Thymus (tissue), 11 donors: ENCODE measurements at regions not wholly inside any gene's neighbourhood (a gene's known extent, or its start where the extent isn't known, plus 50 kb on each side); places are given as distances from the start of the nearest gene placed in this dataset.

ENCODE experiments used
- DNase-seq, 9 donors: peaks; one replicate each; pipeline ENCODE4 v3.0.0-alpha.2; 2013; ENCODE audit warnings: low spot score in 9 of 9, low read depth in 6 of 9, missing footprints in 1 of 9
- H3K27ac ChIP-seq, 2 donors: one replicate each; pipeline ENCODE4 v1.5.1; 2013; ENCODE audit warnings: control low read depth in 1 of 2, low read depth in 1 of 2, low read length in 1 of 2, mild to moderate bottlenecking in 1 of 2, moderate library complexity in 1 of 2
- H3K27me3 ChIP-seq, 2 donors: one replicate each; pipeline ENCODE4 v1.5.1; 2013; ENCODE audit warnings: low read length in 1 of 2; ENCODE audit not compliant: control insufficient read depth in 2 of 2, insufficient read depth in 1 of 2
- H3K36me3 ChIP-seq, 2 donors: one replicate each; pipeline ENCODE4 v1.5.1; 2013; ENCODE audit warnings: low read length in 1 of 2, mild to moderate bottlenecking in 1 of 2, moderate library complexity in 1 of 2; ENCODE audit not compliant: control insufficient read depth in 2 of 2, insufficient read depth in 2 of 2
- H3K4me1 ChIP-seq, 2 donors: one replicate each; pipeline ENCODE4 v1.5.1; 2013; ENCODE audit warnings: low read length in 2 of 2; ENCODE audit not compliant: control insufficient read depth in 2 of 2, insufficient read depth in 2 of 2
- H3K4me3 ChIP-seq, 2 donors: one replicate each; pipeline ENCODE4 v1.5.1; 2013; ENCODE audit warnings: low read length in 2 of 2, control low read depth in 1 of 2, mild to moderate bottlenecking in 1 of 2
- H3K9me3 ChIP-seq, 2 donors: one replicate each; pipeline ENCODE4 v1.5.1; 2013; ENCODE audit warnings: low read length in 1 of 2, mild to moderate bottlenecking in 1 of 2; ENCODE audit not compliant: control insufficient read depth in 2 of 2, insufficient read depth in 1 of 2
- WGBS: extraction: QIAGEN DNeasy Blood & Tissue Kit; methylation state at CpG from one replicate; pipeline ENCODE4 v1.1.7; 2013; 5-methylcytosine and 5-hydroxymethylcytosine counted together
- donor health status: healthy.

GRCh38 chr12:97616946-97617345, 154.3 kb downstream of the RMST start:
- no peaks in the 10 kb centered on the region for H3K27me3 ChIP-seq
- 98% methylated on average over 4 of the region's 4 CpGs for WGBS
- no peaks in the 10 kb centered on the region for H3K9me3 ChIP-seq
- H3K27ac ChIP-seq = no peak overlapping the region
- no peak overlapping the region for H3K4me3 ChIP-seq
- no peak for DNase-seq
- H3K4me1 ChIP-seq = no peaks in the 10 kb centered on the region
- H3K36me3 ChIP-seq = no peaks in the 10 kb centered on the region

DNA sequence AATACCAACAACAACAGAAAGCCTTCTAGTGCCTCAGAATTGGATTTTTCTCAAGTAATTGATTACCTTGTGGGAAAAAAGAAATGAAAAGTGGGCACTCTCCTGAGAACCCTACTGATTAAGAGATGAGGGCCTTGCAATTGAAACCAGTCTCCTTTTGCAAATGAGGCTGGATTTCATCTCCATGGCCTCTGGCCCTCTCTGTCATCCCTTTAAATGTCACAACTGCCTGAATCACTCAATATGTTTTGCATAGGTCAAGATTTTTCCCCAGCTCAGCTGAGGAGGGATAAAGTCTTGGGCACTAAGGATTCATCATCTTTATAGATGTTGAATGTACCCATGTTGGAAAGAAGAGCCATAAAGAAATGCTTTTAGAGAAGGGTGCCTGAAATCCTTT, 166.4 kb downstream of the RMST start:
- Histone ChIP-seq H3K4me1 (no peaks in the 10 kb centered on the region), H3K4me3 (no peak overlapping the region), H3K27me3 (no peaks in the 10 kb centered on the region), H3K27ac (no peak overlapping the region), H3K9me3 (no peaks in the 10 kb centered on the region), H3K36me3 (no peaks in the 10 kb centered on the region)
- no peak for DNase-seq

DNA sequence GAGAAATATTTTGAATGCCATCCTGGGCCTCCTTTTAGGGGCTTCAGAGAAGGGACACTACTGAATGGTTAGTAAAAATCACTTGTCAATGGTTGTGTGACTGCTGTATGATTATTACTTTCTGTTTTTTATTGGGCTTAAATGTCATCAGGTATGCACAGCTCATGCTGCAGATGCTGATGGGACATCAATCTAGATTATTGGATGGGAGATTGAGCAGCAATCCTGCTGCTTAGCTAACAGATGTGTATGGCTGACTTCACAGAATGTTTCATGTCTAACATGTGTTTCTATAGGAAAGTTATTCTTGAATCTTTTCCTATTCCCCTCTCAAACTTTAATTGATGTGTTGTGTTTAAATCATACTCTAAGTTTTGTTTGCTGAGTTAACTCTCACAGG, 166.8 kb downstream of the RMST start:
- no peak for DNase-seq
- Histone ChIP-seq H3K4me1 (no peaks in the 10 kb centered on the region), H3K9me3 (no peaks in the 10 kb centered on the region), H3K27ac (no peak overlapping the region), H3K36me3 (no peaks in the 10 kb centered on the region), H3K4me3 (no peak overlapping the region), H3K27me3 (no peaks in the 10 kb centered on the region)

GRCh38 chr12:97630356-97630755, 167.8 kb downstream of the RMST start:
- no peak overlapping the region for H3K4me3 ChIP-seq
- DNase-seq = no peak
- H3K27ac ChIP-seq = no peak overlapping the region
- no peaks in the 10 kb centered on the region for H3K36me3 ChIP-seq
- no peaks in the 10 kb centered on the region for H3K27me3 ChIP-seq
- H3K4me1 ChIP-seq = no peaks in the 10 kb centered on the region
- 94% methylated on average over 2 of the region's 2 CpGs for WGBS
- no peaks in the 10 kb centered on the region for H3K9me3 ChIP-seq

GRCh38 chr12:97630875-97631274, 168.3 kb downstream of the RMST start:
- no peaks in the 10 kb centered on the region for H3K36me3 ChIP-seq
- no peak overlapping the region for H3K4me3 ChIP-seq
- no peak for DNase-seq
- no peaks in the 10 kb centered on the region for H3K4me1 ChIP-seq
- no peak overlapping the region for H3K27ac ChIP-seq
- 82% methylated on average over 4 of the region's 4 CpGs for WGBS
- no peaks in the 10 kb centered on the region for H3K9me3 ChIP-seq
- no peaks in the 10 kb centered on the region for H3K27me3 ChIP-seq

- Histone ChIP-seq H3K4me1 (no peaks in the 10 kb centered on the region), H3K4me3 (no peak overlapping the region), H3K27me3 (no peaks in the 10 kb centered on the region), H3K36me3 (no peaks in the 10 kb centered on the region), H3K27ac (no peak overlapping the region), H3K9me3 (no peaks in the 10 kb centered on the region)
- DNase-seq = no peak
- WGBS = 94% methylated on average over 3 of the region's 3 CpGs
Measured at GRCh38 chr12:97637770-97638169, 175.2 kb downstream of the RMST start.

DNA sequence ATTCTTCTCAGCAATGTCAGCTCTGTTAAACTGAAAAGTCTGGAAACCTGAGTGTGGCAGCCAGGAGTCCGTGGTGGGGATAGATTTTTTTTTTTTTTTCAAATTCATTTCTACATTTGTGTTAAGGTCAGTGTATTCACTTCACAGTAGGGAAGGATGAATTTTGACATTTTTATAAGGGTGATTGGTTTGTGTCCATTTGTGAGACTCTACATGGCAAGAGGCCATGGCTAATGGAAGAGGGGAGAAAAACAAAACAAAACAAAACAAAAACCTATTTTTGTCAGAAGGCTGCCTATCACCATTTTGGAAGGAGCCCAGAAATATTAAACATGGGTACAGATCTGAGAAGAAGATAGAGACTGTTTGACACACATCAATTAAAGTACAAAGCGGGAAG, 176.1 kb downstream of the RMST start:
- DNase-seq = no peak
- Histone ChIP-seq H3K27me3 (no peaks in the 10 kb centered on the region), H3K9me3 (no peaks in the 10 kb centered on the region), H3K4me1 (no peaks in the 10 kb centered on the region), H3K36me3 (no peaks in the 10 kb centered on the region), H3K4me3 (no peak overlapping the region), H3K27ac (no peak overlapping the region)
- 93% methylated on average over 2 of the region's 2 CpGs for WGBS

GRCh38 chr12:97639702-97640101, 177.1 kb downstream of the RMST start:
- WGBS = 92% methylated on average over 1 of the region's 1 CpG

DNA sequence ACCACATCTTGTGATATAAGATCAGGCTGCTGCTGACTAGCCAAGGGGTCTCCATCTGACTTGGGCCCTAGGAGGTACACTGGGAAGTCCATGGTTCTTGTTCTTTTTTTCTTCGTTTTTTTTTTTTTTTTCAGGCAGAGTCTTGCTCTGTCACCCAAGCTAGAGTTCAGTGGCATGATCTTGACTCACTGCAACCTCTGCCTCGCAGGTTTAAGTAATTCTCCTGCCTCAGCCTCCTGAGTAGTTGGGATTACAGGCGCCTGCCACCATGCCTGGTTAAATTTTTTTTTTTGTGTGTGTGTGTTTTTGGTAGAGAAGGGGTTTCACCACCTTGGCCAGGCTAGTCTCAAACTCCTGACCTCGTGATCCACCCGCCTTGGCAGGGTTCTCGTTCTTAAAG, 178.2 kb downstream of the RMST start:
- Histone ChIP-seq H3K36me3 (no peaks in the 10 kb centered on the region), H3K9me3 (no peaks in the 10 kb centered on the region), H3K4me3 (no peak overlapping the region), H3K27me3 (no peaks in the 10 kb centered on the region), H3K4me1 (no peaks in the 10 kb centered on the region), H3K27ac (no peak overlapping the region)
- 91% methylated on average over 6 of the region's 6 CpGs for WGBS
- DNase-seq = no peak

More at GRCh38 chr12:97639702-97640101, 177.1 kb downstream of the RMST start:
- H3K27me3 ChIP-seq = no peaks in the 10 kb centered on the region
- no peak overlapping the region for H3K4me3 ChIP-seq
- no peaks in the 10 kb centered on the region for H3K9me3 ChIP-seq
- no peak overlapping the region for H3K27ac ChIP-seq
- H3K36me3 ChIP-seq = no peaks in the 10 kb centered on the region
- H3K4me1 ChIP-seq = no peaks in the 10 kb centered on the region
- DNase-seq = no peak

DNA sequence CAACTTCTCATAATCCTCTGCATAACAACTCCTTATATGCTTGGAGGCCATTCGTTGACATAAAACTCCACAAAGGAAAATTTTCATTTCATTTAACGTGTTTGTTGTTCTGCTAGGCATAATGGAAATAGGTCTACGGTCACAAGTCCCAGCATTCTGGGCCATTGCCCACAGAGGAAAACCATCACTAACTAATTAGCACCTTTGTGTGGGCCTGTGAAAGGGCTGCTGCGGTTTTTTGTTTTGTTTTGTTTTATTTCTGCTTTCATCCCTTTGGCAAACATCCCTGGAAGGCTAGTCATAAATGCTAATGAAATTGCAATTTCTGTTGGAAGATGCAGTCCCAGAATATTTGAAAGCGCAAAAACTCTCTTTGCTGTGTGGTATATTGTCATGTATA, 180.3 kb downstream of the RMST start:
- Histone ChIP-seq H3K27me3 (no peaks in the 10 kb centered on the region), H3K4me1 (no peaks in the 10 kb centered on the region), H3K27ac (no peak overlapping the region), H3K4me3 (no peak overlapping the region), H3K9me3 (no peaks in the 10 kb centered on the region), H3K36me3 (no peaks in the 10 kb centered on the region)
- WGBS = 89% methylated on average over 5 of the region's 5 CpGs
- DNase-seq = no peak
